Stimulated activated effector memory CD8-positive, alpha-beta T cell treated with anti-CD3 and anti-CD28 coated beads, Interleukin-12 subunit alpha, Interleukin-12 subunit beta, amount 100 ng/mL, for 72 hours (primary cell): ENCODE measurements at regions not wholly inside any gene's neighbourhood (a gene's known extent, or its start where the extent isn't known, plus 50 kb on each side); places are given as distances from the start of the nearest gene placed in this dataset.
"Not testable (repeated sequence)": the region's sequence is repeated elsewhere in the genome, so short reads cannot be mapped to it uniquely, and the experiment has no call there.

ENCODE experiments used
- ATAC-seq: fragments of 150-1000 bp; cut with Tn5 transposase; 2 replicates; pipeline ENCODE4 v1.10.0; 2021
- DNase-seq, 2 donors: peaks; one replicate each; pipeline ENCODE4 v3.0.0; 2021 to 2022; ENCODE audit warnings: low spot score in 2 of 2
- H3K27ac Mint-ChIP-seq: one replicate; pipeline ENCODE4 v1.8.0; 2022; ENCODE audit warnings: mild to moderate bottlenecking, mixed read lengths
- H3K36me3 Mint-ChIP-seq: one replicate; pipeline ENCODE4 v1.8.0; 2022; ENCODE audit warnings: mild to moderate bottlenecking, mixed read lengths
- H3K4me1 Mint-ChIP-seq: one replicate; pipeline ENCODE4 v1.8.0; 2022; ENCODE audit warnings: mixed read lengths
- H3K4me3 Mint-ChIP-seq: one replicate; pipeline ENCODE4 v1.8.0; 2022; ENCODE audit warnings: mild to moderate bottlenecking, mixed read lengths
- H3K9me3 Mint-ChIP-seq: one replicate; pipeline ENCODE4 v1.8.0; 2022; ENCODE audit warnings: mixed read lengths

- no peak for ATAC-seq
- DNase-seq: peak in 1 of 2 donors; percentile 25
- Mint-ChIP-seq H3K36me3 (peaks cover 5% of the 10 kb centered on the region), H3K9me3 (no peaks in the 10 kb centered on the region), H3K27ac (no peak overlapping the region), H3K4me3 (no peak overlapping the region), H3K4me1 (peaks cover 15% of the 10 kb centered on the region)
Measured at GRCh38 chr2:239826376-239826775, 198.8 kb downstream of the NDUFA10 start.

DNA sequence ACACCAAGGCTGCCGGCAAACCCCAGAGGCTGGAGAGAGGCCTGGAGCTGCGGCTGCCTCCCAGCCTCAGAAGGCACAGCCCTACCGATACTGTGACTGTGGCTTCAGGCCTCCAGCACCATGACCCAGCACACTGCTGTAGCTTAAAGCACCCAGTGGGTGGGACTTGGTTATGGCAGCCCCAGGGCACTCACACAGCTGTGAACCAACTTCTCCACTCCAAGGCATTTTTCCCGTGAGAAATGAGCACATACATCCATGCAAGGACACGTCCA lies 199.5 kb downstream of the NDUFA10 start:
- ATAC-seq (no peak), DNase-seq (no peak)
- Mint-ChIP-seq H3K27ac (no peak overlapping the region), H3K9me3 (no peaks in the 10 kb centered on the region), H3K4me3 (no peak overlapping the region), H3K36me3 (peaks cover 5% of the 10 kb centered on the region), H3K4me1 (peaks cover 15% of the 10 kb centered on the region)

DNA sequence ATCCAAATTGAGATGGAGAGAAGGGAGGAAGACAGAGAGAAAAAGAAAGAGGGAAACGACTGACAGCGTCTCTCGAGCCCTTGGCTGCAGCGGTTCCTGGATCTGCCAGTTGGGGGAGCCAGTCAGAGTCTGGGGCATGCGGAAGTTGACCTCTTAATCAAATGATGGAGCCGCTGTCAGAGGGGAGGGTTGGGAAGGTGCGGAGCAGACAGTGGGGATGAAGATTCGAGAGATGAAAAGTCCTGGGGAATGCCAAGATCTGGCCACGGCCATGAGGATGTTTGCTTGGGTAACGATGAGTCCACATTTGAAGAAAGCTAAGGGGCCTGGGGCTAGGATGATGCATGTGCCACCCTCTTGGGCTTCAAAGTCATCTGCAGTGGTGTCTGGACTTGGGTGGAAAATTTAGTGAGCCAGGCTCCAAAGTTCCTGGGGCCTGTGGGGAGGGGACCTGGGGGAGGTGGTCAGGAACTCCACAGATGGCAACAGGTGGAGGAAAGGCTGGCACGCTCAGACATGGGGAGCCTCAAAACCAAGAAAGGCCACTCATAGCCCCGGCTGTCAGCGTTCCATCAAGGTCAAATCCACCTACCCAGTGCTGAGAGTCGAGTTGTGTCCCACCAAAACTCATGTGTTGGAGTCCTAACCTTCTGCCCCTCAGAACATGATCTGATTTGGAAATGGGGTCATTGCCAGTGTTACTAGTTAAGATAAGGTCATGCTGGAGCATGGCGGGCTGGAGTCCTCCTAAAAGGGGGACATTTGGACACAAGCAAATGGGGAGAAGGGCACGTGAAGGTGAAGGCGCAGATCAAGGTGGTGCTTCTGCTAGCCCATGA lies 200.1 kb downstream of the NDUFA10 start:
- ATAC-seq: no peak
- no peak overlapping the region for H3K4me3 Mint-ChIP-seq

GRCh38 chr2:239824046-239824694 lies 201.0 kb downstream of the NDUFA10 start:
- Mint-ChIP-seq H3K27ac (no peak overlapping the region), H3K4me1 (peaks cover 15% of the 10 kb centered on the region), H3K4me3 (no peak overlapping the region), H3K36me3 (peaks cover 5% of the 10 kb centered on the region), H3K9me3 (no peaks in the 10 kb centered on the region)
- ATAC-seq (no peak), DNase-seq (peak in 1 of 2 donors; percentile 0)

More for the DNA sequence above, 200.1 kb downstream of the NDUFA10 start:
- H3K9me3 Mint-ChIP-seq: no peaks in the 10 kb centered on the region
- no peak for DNase-seq
- H3K27ac Mint-ChIP-seq: no peak overlapping the region
- peaks cover 15% of the 10 kb centered on the region for H3K4me1 Mint-ChIP-seq
- peaks cover 5% of the 10 kb centered on the region for H3K36me3 Mint-ChIP-seq

GRCh38 chr2:239822146-239822831 lies 202.9 kb downstream of the NDUFA10 start:
- Mint-ChIP-seq H3K27ac (no peak overlapping the region), H3K9me3 (no peaks in the 10 kb centered on the region), H3K4me1 (peaks cover 23% of the 10 kb centered on the region), H3K4me3 (no peak overlapping the region), H3K36me3 (peaks cover 5% of the 10 kb centered on the region)
- peak; percentile 88 for ATAC-seq
- no peak for DNase-seq

DNA sequence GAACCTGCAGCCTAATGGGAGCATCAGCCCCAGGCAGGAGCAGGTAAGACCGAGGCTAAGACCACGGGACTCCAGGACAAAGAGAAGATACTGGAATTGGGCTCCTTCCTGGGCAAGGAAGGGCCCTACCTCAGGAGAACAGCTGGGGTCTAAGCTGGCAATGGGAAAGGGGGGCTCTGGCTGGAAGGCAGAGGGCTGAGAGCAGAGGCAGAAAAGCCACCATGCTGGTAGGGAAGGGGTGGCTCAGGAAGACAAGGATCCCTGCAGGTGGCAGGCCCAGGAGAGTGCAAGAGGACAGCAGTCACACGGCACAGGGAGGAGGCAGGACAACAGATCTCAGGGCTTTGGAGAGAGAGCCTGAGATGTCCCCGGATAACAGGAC lies 203.5 kb downstream of the NDUFA10 start:
- no peak for DNase-seq
- H3K9me3 Mint-ChIP-seq: no peaks in the 10 kb centered on the region
- no peak for ATAC-seq
- H3K36me3 Mint-ChIP-seq: peaks cover 5% of the 10 kb centered on the region
- H3K4me1 Mint-ChIP-seq: peaks cover 23% of the 10 kb centered on the region
- H3K4me3 Mint-ChIP-seq: no peak overlapping the region
- no peak overlapping the region for H3K27ac Mint-ChIP-seq

GRCh38 chr2:239820836-239821693 lies 204.1 kb downstream of the NDUFA10 start:
- DNase-seq (no peak), ATAC-seq (no peak)
- Mint-ChIP-seq H3K36me3 (peaks cover 5% of the 10 kb centered on the region), H3K4me3 (no peak overlapping the region), H3K27ac (peak overlapping the region; percentile 20), H3K4me1 (peaks cover 23% of the 10 kb centered on the region), H3K9me3 (no peaks in the 10 kb centered on the region)

DNA sequence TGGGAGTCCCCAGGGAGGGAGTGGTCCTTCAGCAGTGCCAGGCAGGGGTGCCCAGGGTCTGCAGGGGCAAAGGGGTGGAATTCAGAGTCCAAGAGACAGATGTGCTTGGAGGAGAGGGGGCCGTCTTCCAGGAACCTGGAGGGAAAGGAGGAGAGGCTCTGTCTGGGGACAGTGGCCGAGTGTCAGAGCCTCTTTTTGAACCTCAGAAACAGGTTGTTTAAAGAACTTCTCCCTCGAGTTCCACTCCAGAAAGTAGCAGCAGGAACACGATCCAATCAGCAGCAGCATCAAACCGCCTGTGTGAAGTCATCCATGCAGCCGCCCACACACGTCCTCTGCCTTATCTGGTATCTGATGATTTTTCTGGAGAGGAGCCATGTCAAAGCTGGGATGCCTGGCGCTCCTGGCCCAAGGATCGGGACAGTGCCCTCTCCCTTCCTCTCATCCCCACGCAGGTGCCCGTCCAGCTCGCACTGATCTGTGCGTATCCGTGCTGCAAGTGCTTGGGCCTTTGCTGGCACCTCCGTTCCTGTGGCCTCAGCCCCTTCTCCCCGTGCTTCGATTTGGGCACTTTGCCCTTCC lies 205.1 kb downstream of the NDUFA10 start:
- Mint-ChIP-seq H3K4me3 (no peak overlapping the region), H3K9me3 (no peaks in the 10 kb centered on the region), H3K4me1 (peaks cover 23% of the 10 kb centered on the region), H3K36me3 (peaks cover 5% of the 10 kb centered on the region), H3K27ac (peak overlapping the region; percentile 20)
- DNase-seq: no peak
- no peak for ATAC-seq

- Mint-ChIP-seq H3K27ac (no peak overlapping the region), H3K36me3 (peaks cover 5% of the 10 kb centered on the region), H3K4me3 (no peak overlapping the region), H3K4me1 (peaks cover 23% of the 10 kb centered on the region), H3K9me3 (no peaks in the 10 kb centered on the region)
- ATAC-seq: no peak
- no peak for DNase-seq
Measured at GRCh38 chr2:239819091-239819973, 205.8 kb downstream of the NDUFA10 start.

GRCh38 chr2:239818531-239819011 lies 206.6 kb downstream of the NDUFA10 start:
- Mint-ChIP-seq H3K9me3 (no peaks in the 10 kb centered on the region), H3K4me1 (peaks cover 23% of the 10 kb centered on the region), H3K4me3 (no peak overlapping the region), H3K36me3 (peaks cover 5% of the 10 kb centered on the region), H3K27ac (no peak overlapping the region)
- DNase-seq (no peak), ATAC-seq (no peak)

- no peak overlapping the region for H3K27ac Mint-ChIP-seq
- DNase-seq: no peak
- peaks cover 5% of the 10 kb centered on the region for H3K36me3 Mint-ChIP-seq
- H3K4me1 Mint-ChIP-seq: peaks cover 23% of the 10 kb centered on the region
- ATAC-seq: no peak
- no peak overlapping the region for H3K4me3 Mint-ChIP-seq
- H3K9me3 Mint-ChIP-seq: no peaks in the 10 kb centered on the region
Measured at GRCh38 chr2:239818086-239818485, 207.1 kb downstream of the NDUFA10 start.

DNA sequence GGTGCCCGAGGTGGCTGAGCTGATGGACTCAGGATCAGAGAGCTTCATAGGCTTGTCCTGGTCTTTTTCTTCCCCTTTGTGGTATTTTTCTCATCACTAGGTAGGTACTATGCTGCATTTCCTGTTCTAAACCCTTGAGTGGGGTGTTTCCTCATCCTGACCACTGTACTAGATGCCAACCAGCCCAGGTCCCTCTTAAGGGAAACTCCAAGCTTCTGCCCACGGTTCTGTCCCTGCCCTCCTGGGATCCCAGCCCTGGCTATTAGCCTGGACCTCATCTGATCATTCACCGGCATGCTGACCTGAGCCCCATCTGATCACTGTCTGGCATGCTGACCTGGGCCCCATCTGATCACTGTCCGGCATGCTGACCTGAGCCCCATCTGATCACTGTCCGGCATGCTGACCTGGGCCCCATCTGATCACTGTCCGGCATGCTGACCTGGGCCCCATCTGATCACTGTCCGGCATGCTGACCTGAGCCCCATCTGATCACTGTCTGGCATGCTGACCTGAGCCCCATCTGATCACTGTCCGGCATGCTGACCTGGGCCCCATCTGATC lies 207.6 kb downstream of the NDUFA10 start:
- DNase-seq, ATAC-seq, H3K4me3 Mint-ChIP-seq, H3K27ac Mint-ChIP-seq, H3K9me3 Mint-ChIP-seq, H3K36me3 Mint-ChIP-seq: not testable (repeated sequence)
- peaks cover 19% of the 10 kb centered on the region for H3K4me1 Mint-ChIP-seq

DNA sequence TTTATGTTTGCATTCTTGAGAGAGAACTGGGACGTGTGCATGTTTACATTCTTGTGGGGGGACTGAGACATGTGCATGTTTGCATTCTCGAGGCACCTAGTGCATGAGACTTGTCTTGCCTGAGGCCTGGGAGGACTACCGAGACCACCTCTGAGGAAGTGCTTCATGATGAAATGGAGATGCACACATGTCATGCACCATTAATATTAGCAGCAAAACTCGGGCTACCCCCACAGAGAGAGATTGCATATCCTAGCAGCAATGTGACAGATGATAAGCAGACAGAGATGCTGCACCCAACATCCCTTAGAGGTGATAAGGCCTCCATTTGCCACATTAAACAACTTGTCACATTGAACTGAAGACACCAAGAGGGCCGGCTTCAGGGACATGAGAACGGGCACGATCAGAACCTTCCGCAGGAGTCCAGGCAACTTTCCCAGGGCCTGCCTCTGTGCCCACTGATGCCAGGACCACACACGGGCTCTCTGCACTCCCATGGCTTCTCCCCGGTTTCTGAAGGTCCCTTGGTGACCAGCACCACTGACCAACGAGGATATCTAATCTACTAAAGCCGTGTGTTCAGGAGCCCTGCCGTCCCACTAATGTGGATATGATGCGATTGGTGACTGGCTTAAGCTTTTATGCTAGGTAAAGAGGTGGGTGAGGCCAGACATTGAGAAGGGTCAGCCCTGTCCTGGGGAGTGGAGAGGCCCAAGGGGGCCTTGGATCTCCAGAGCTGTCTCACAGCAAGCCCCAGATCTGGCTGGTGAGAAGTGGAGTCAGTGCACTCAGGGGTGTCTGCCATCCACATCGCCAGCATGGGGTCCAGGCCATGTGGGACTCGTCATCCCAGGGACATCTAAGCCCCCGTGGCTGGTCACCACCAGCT lies 208.3 kb downstream of the NDUFA10 start:
- Mint-ChIP-seq H3K4me3 (no peak overlapping the region), H3K27ac (no peak overlapping the region), H3K36me3 (peaks cover 2% of the 10 kb centered on the region), H3K9me3 (no peaks in the 10 kb centered on the region), H3K4me1 (peaks cover 12% of the 10 kb centered on the region)
- DNase-seq (no peak), ATAC-seq (no peak)
